ENCODE measurements at regions not wholly inside any gene's neighbourhood (a gene's known extent, or its start where the extent isn't known, plus 50 kb on each side); places are given as distances from the start of the nearest gene placed in this dataset.
"Not testable (repeated sequence)": the region's sequence is repeated elsewhere in the genome, so short reads cannot be mapped to it uniquely, and the experiment has no call there.

DNA sequence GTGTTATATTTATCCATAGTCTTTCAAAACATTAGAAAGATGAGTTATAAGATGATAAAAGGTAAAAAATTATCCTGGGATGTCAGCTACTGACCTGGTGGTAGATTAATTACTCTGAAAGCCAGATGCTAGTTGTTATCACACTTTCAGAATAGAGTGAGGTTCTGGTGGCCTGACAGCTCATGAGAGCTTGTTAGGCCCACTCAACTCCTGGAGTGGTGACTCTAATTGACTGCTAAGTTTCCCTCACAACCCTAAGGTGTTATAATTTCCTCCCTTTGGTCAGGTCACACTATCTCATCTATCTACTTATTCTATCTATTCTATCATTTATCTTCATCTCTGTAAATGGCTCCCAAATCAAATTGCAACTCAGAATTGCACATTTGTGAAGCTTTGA is 90.1 kb downstream of the ZNF648 start:
- Mint-ChIP-seq H3K4me3 (no peak overlapping the region), H3K36me3 (ENCODE audit: low read depth) (no peaks in the 10 kb centered on the region), H3K27me3 (peaks cover 61% of the 10 kb centered on the region), H3K4me1 (ENCODE audit: low read depth) (no peaks in the 10 kb centered on the region), H3K9me3 (peaks cover 2% of the 10 kb centered on the region), H3K27ac (no peak overlapping the region)
- H3K27ac ChIP-seq (ENCODE audit: low read depth in 1 of 2, low read length in 2 of 2) = no peak overlapping the region
- ATAC-seq (ENCODE audit: poor library complexity) = no peak
- no peaks in the 10 kb centered on the region for H3K36me3 ChIP-seq (ENCODE audit: insufficient read depth, low read length)
- H3K27me3 ChIP-seq (ENCODE audit: control insufficient read depth in 1 of 2, insufficient read depth in 2 of 2, low read length in 2 of 2) = peaks cover 7 to 15% of the 10 kb centered on the region in 2 experiments
- TF ChIP-seq CTCF (IDR thresholded peaks at IDR 0.05) = no peak
- H3K9me3 ChIP-seq (ENCODE audit: control insufficient read depth in 1 of 2, insufficient read depth in 1 of 2, low read length in 2 of 2) = peaks cover 0 to 9% of the 10 kb centered on the region in 2 experiments
- ChIA-PET CTCF (interaction anchor here (0.6 to 1.1 kb wide), 2 partner anchors 38 to 110 kb away, joined by 4 read pairs; no protein-coding TSS in a partner anchor), POLR2A (no interaction called here)
- intact Hi-C loops (cut with DNase I, micrococcal nuclease) = no loop called here
- H3K4me1 ChIP-seq (ENCODE audit: insufficient read depth, low read length) = no peaks in the 10 kb centered on the region
- DNase-seq = no peak
- no peak overlapping the region for H3K4me3 ChIP-seq (ENCODE audit: low read length)

- CTCF ChIA-PET = no interaction called here
- no peaks in the 10 kb centered on the region for H3K4me1 ChIP-seq (ENCODE audit: insufficient read depth, low read length)
- no peak for DNase-seq
- no peaks in the 10 kb centered on the region for H3K36me3 Mint-ChIP-seq (ENCODE audit: low read depth)
- H3K4me3 ChIP-seq (ENCODE audit: low read length) = no peak overlapping the region
- intact Hi-C loops (cut with DNase I, micrococcal nuclease) = no loop called here
- peaks cover 48% of the 10 kb centered on the region for H3K27me3 Mint-ChIP-seq
- no peak for ATAC-seq (ENCODE audit: poor library complexity)
- POLR2A ChIA-PET = no interaction called here
- H3K27me3 ChIP-seq (ENCODE audit: control insufficient read depth in 1 of 2, insufficient read depth in 2 of 2, low read length in 2 of 2) = peaks cover 7 to 10% of the 10 kb centered on the region in 2 experiments
- no peaks in the 10 kb centered on the region for H3K9me3 Mint-ChIP-seq
- no peaks in the 10 kb centered on the region for H3K4me1 Mint-ChIP-seq (ENCODE audit: low read depth)
- no peak overlapping the region for H3K4me3 Mint-ChIP-seq
- no peaks in the 10 kb centered on the region for H3K36me3 ChIP-seq (ENCODE audit: insufficient read depth, low read length)
- peaks cover 0 to 5% of the 10 kb centered on the region in 2 experiments for H3K9me3 ChIP-seq (ENCODE audit: control insufficient read depth in 1 of 2, insufficient read depth in 1 of 2, low read length in 2 of 2)
- TF ChIP-seq CTCF (IDR thresholded peaks at IDR 0.05) = no peak
- H3K27ac ChIP-seq (ENCODE audit: low read depth in 1 of 2, low read length in 2 of 2) = no peak overlapping the region
- H3K27ac Mint-ChIP-seq = no peak overlapping the region
Observed at GRCh38 chr1:181969902-181970301, 91.6 kb downstream of the ZNF648 start.

DNA sequence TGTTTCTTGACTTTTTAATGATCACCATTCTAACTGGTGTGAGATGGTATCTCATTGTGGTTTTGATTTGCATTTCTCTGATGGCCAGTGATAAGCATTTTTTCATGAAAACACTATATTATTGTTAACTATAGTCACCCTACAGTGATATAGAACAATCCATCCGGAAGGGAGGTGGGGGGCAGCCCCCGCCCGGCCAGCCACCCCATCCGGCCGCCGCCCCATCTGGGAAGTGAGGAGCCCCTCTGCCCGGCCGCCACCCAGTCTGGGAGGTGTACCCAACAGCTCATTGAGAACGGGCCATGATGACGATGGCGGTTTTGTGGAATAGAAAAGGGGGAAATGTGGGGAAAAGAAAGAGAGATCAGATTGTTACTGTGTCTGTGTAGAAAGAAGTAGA is 106.8 kb downstream of the ZNF648 start:
- H3K36me3 Mint-ChIP-seq (ENCODE audit: low read depth); H3K4me1 ChIP-seq (ENCODE audit: insufficient read depth, low read length); H3K4me3 Mint-ChIP-seq; H3K9me3 ChIP-seq (ENCODE audit: control insufficient read depth in 1 of 2, insufficient read depth in 1 of 2, low read length in 2 of 2); ATAC-seq (ENCODE audit: poor library complexity); H3K27ac ChIP-seq (ENCODE audit: low read depth in 1 of 2, low read length in 2 of 2); H3K4me3 ChIP-seq (ENCODE audit: low read length); H3K27me3 ChIP-seq (ENCODE audit: control insufficient read depth in 1 of 2, insufficient read depth in 2 of 2, low read length in 2 of 2); H3K36me3 ChIP-seq (ENCODE audit: insufficient read depth, low read length); H3K4me1 Mint-ChIP-seq (ENCODE audit: low read depth); H3K27me3 Mint-ChIP-seq; H3K27ac Mint-ChIP-seq; DNase-seq; intact Hi-C loops (cut with DNase I, micrococcal nuclease); POLR2A ChIA-PET; CTCF ChIA-PET: not testable (repeated sequence)
- peaks cover 22% of the 10 kb centered on the region for H3K9me3 Mint-ChIP-seq

DNA sequence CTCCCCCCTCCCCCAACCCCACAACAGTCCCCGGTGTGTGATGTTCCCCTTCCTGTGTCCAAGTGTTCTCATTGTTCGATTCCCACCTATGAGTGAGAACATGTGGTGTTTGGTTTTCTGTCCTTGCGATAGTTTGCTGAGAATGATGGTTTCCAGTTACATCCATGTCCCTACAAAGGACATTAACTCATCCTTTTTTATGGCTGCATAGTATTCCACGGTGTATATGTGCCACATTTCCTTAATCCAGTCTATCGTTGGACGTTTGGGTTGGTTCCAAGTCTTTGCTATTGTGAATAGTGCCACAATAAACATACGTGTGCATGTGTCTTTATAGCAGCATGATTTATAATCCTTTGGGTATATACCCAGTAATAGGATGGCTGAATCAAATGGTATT is 107.3 kb downstream of the ZNF648 start:
- H3K27ac ChIP-seq (ENCODE audit: low read depth in 1 of 2, low read length in 2 of 2); POLR2A ChIA-PET; H3K27ac Mint-ChIP-seq; H3K4me3 ChIP-seq (ENCODE audit: low read length); H3K4me3 Mint-ChIP-seq; ATAC-seq (ENCODE audit: poor library complexity); H3K36me3 Mint-ChIP-seq (ENCODE audit: low read depth); H3K4me1 Mint-ChIP-seq (ENCODE audit: low read depth); H3K27me3 Mint-ChIP-seq; H3K36me3 ChIP-seq (ENCODE audit: insufficient read depth, low read length); intact Hi-C loops (cut with DNase I, micrococcal nuclease); H3K4me1 ChIP-seq (ENCODE audit: insufficient read depth, low read length); DNase-seq; H3K27me3 ChIP-seq (ENCODE audit: control insufficient read depth in 1 of 2, insufficient read depth in 2 of 2, low read length in 2 of 2); H3K9me3 ChIP-seq (ENCODE audit: control insufficient read depth in 1 of 2, insufficient read depth in 1 of 2, low read length in 2 of 2); CTCF ChIA-PET: not testable (repeated sequence)
- peaks cover 19% of the 10 kb centered on the region for H3K9me3 Mint-ChIP-seq
